Astrocyte of the spinal cord (primary cell): ENCODE measurements at regions not wholly inside any gene's neighbourhood (a gene's known extent, or its start where the extent isn't known, plus 50 kb on each side); places are given as distances from the start of the nearest gene placed in this dataset.

ENCODE experiments used
- DNase-seq: peaks from one replicate; pipeline ENCODE4 v3.0.0; 2011; ENCODE audit warnings: low read depth, low spot score
- H3K4me3 ChIP-seq: 2 replicates; pipeline ENCODE4 v1.5.1; 2011; ENCODE audit warnings: low read depth, mild to moderate bottlenecking, low read length, moderate library complexity
- CTCF ChIP-seq: IDR thresholded peaks from 2 replicates; pipeline ENCODE4 v1.5.1; 2012; ENCODE audit warnings: low read depth, mild to moderate bottlenecking, low read length, inconsistent platforms
- in situ Hi-C: cut with HindIII; loops from 2 replicates; pipeline ENCODE4 v1.10.0; 2017; ENCODE audit warnings: low sequenced_read_pairs

GRCh38 chr14:82354126-82354525, 820.5 kb upstream of the SEL1L start:
- no peak for DNase-seq
- in situ Hi-C loops = no loop called here
- no peak for TF ChIP-seq CTCF
- H3K4me3 ChIP-seq = no peak overlapping the region

- no peak for TF ChIP-seq CTCF
- in situ Hi-C loops = no loop called here
- no peak overlapping the region for H3K4me3 ChIP-seq
- DNase-seq = no peak
These were observed 825.5 kb upstream of the SEL1L start for GRCh38 chr14:82359201-82359600.

- TF ChIP-seq CTCF = no peak
- in situ Hi-C loops = no loop called here
- H3K4me3 ChIP-seq = no peak overlapping the region
- no peak for DNase-seq
These were observed 828.8 kb upstream of the SEL1L start for GRCh38 chr14:82362452-82362851.

GRCh38 chr14:82365471-82365870, 831.8 kb upstream of the SEL1L start:
- in situ Hi-C loops = no loop called here
- H3K4me3 ChIP-seq = no peak overlapping the region
- TF ChIP-seq CTCF = no peak
- no peak for DNase-seq

- no peak for TF ChIP-seq CTCF
- no peak for DNase-seq
- in situ Hi-C loops = no loop called here
- no peak overlapping the region for H3K4me3 ChIP-seq
These were observed 833.1 kb upstream of the SEL1L start for GRCh38 chr14:82366803-82367202.

- in situ Hi-C loops = no loop called here
- no peak for TF ChIP-seq CTCF
- no peak for DNase-seq
- no peak overlapping the region for H3K4me3 ChIP-seq
These were observed 845.6 kb upstream of the SEL1L start for GRCh38 chr14:82379291-82379690.

GRCh38 chr14:82385048-82385447, 851.4 kb upstream of the SEL1L start:
- in situ Hi-C loops = no loop called here
- DNase-seq = no peak
- H3K4me3 ChIP-seq = no peak overlapping the region
- TF ChIP-seq CTCF = no peak
